ENCODE measurements at regions not wholly inside any gene's neighbourhood (a gene's known extent, or its start where the extent isn't known, plus 50 kb on each side); places are given as distances from the start of the nearest gene placed in this dataset.

DNA sequence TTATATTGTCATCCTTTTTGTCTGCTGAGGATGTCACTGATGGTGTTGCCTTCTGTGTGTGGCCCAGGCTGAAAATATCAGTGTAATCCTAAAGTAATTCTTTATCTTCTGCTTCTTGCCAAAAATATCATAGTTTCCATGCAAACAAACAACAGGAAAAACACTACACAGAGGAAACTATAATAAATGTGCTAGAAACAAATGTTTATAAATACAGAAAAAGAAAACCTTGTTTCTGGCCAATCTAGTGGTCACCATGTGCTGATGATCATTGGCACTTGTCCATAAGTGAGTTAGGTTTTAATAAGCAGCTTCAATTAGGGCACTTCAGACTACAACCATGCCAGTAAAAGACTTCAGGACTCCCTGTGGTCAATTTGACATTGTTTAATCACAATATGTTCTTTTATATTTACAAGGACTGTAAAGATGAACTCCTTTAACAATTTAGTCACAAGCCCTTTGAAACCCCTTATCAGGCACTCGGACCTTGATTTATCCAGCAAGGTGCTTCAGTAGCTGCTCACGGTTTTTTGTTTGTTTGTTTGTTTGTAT is 124.8 kb downstream of the TMTC3 start:
- TF ChIP-seq POLR2A (IDR thresholded peaks at IDR 0.05; ENCODE audit: low read length) (no peak), GATA1 (IDR thresholded peaks at IDR 0.05; ENCODE audit: low read depth, low read length) (no peak)

Measured in erythroblast (primary cell).